HEK293 (cell line): ENCODE measurements at regions not wholly inside any gene's neighbourhood (a gene's known extent, or its start where the extent isn't known, plus 50 kb on each side); places are given as distances from the start of the nearest gene placed in this dataset.

Source experiments
- CTCF ChIA-PET: fragments of 350-600 bp; formaldehyde crosslinking; extraction: SDS; loops from one replicate; lab custom pipeline; 2021; ENCODE audit warnings: antibody characterized with exemption; lab: Yijun Ruan, JAX
- POLR2A ChIA-PET: fragments of 300-600 bp; formaldehyde crosslinking; extraction: SDS; loops from one replicate; lab custom pipeline; 2020; ENCODE audit warnings: antibody characterized with exemption, inconsistent platforms; lab: Yijun Ruan, JAX
- H3K27ac ChIP-seq: fragments of 200-500 bp; sonication (Bioruptor generic); 2 replicates; pipeline ENCODE4 v1.5.1; 2014; ENCODE audit warnings: low read depth, low read length, control low read depth, inconsistent platforms; ENCODE audit errors: extremely low read depth
- H3K36me3 ChIP-seq, 2 experiments: fragments of 200-500 bp in 1 of 2; sonication (Bioruptor generic) in 1 of 2; 1 replicate in 1 of 2; 2 replicates in 1 of 2; pipeline ENCODE4 v1.5.1; 2014 to 2017; ENCODE audit warnings: inconsistent platforms in 2 of 2, low read length in 2 of 2; ENCODE audit not compliant: control insufficient read depth in 2 of 2, insufficient read depth in 1 of 2
- H3K4me1 ChIP-seq: fragments of 200-500 bp; sonication (Bioruptor generic); 2 replicates; pipeline ENCODE4 v1.5.1; 2014; ENCODE audit warnings: mild to moderate bottlenecking, low read length, inconsistent platforms; ENCODE audit not compliant: control insufficient read depth, insufficient read depth
- H3K4me3 ChIP-seq: 2 replicates; pipeline ENCODE4 v1.5.1; 2011; ENCODE audit warnings: low read depth, mild to moderate bottlenecking, control low read depth, low read length, moderate library complexity
- H3K9me3 ChIP-seq: fragments of 200-500 bp; sonication (Bioruptor generic); 2 replicates; pipeline ENCODE4 v1.5.1; 2014; ENCODE audit warnings: low read depth, low read length, inconsistent platforms; ENCODE audit not compliant: control insufficient read depth, insufficient read depth
- INSM2 ChIP-seq: fragments of 450-650 bp; formaldehyde crosslinking; IDR thresholded peaks from 2 replicates; pipeline ENCODE4 v1.5.1; 2016; ENCODE audit warnings: missing biosample characterization, missing genetic modification characterization
- KLF16 ChIP-seq: fragments of 450-650 bp; formaldehyde crosslinking; IDR thresholded peaks from 2 replicates; pipeline ENCODE4 v1.5.1; 2017; ENCODE audit warnings: missing biosample characterization, missing genetic modification characterization
- MYNN ChIP-seq: fragments of 450-650 bp; formaldehyde crosslinking; IDR thresholded peaks from 2 replicates; pipeline ENCODE4 v1.5.1; 2016; ENCODE audit warnings: missing biosample characterization, missing genetic modification characterization, borderline replicate concordance
- RBAK ChIP-seq: fragments of 450-650 bp; formaldehyde crosslinking; IDR thresholded peaks from 2 replicates; pipeline ENCODE4 v1.5.1; 2016; ENCODE audit warnings: missing biosample characterization, missing genetic modification characterization
- ZBTB7A ChIP-seq: fragments of 450-650 bp; formaldehyde crosslinking; IDR thresholded peaks from 2 replicates; pipeline ENCODE4 v1.5.1; 2016; ENCODE audit warnings: low read depth, missing biosample characterization, missing genetic modification characterization
- ZFP69B ChIP-seq: fragments of 450-650 bp; formaldehyde crosslinking; IDR thresholded peaks from 2 replicates; pipeline ENCODE4 v1.5.1; 2016; ENCODE audit warnings: missing biosample characterization, missing genetic modification characterization
- ZNF114 ChIP-seq: fragments of 450-650 bp; formaldehyde crosslinking; IDR thresholded peaks from 2 replicates; pipeline ENCODE4 v1.5.0; 2017; ENCODE audit warnings: missing biosample characterization, missing genetic modification characterization
- ZNF155 ChIP-seq: fragments of 450-650 bp; formaldehyde crosslinking; IDR thresholded peaks from 2 replicates; pipeline ENCODE4 v1.5.1; 2016; ENCODE audit warnings: missing biosample characterization, missing genetic modification characterization
- ZNF211 ChIP-seq: fragments of 450-650 bp; formaldehyde crosslinking; IDR thresholded peaks from 2 replicates; pipeline ENCODE4 v1.5.1; 2016; ENCODE audit warnings: low read depth, missing biosample characterization, missing genetic modification characterization
- ZNF239 ChIP-seq: fragments of 450-650 bp; formaldehyde crosslinking; IDR thresholded peaks from 2 replicates; pipeline ENCODE4 v1.5.1; 2016; ENCODE audit warnings: missing biosample characterization, missing genetic modification characterization
- ZNF514 ChIP-seq: fragments of 450-650 bp; formaldehyde crosslinking; IDR thresholded peaks from 2 replicates; pipeline ENCODE4 v1.5.1; 2016; ENCODE audit warnings: missing biosample characterization, missing genetic modification characterization
- ZNF518A ChIP-seq: fragments of 450-650 bp; formaldehyde crosslinking; conservative IDR thresholded peaks from 2 replicates; pipeline ENCODE4 v1.5.1; 2016; ENCODE audit warnings: low read depth, missing biosample characterization, missing genetic modification characterization
- ZNF521 ChIP-seq: fragments of 450-650 bp; formaldehyde crosslinking; IDR thresholded peaks from 2 replicates; pipeline ENCODE4 v1.5.1; 2017; ENCODE audit warnings: missing biosample characterization, mild to moderate bottlenecking, missing genetic modification characterization
- ZNF529 ChIP-seq: fragments of 450-650 bp; formaldehyde crosslinking; IDR thresholded peaks from 2 replicates; pipeline ENCODE4 v1.5.1; 2017; ENCODE audit warnings: missing genetic modification characterization, missing biosample characterization; ENCODE audit not compliant: insufficient replicate concordance
- ZNF561 ChIP-seq: fragments of 450-650 bp; IDR thresholded peaks from 2 replicates; pipeline ENCODE4 v1.5.1; 2018; ENCODE audit warnings: missing biosample characterization, missing genetic modification characterization, borderline replicate concordance
- ZSCAN18 ChIP-seq: fragments of 450-650 bp; formaldehyde crosslinking; IDR thresholded peaks from 2 replicates; pipeline ENCODE4 v1.5.1; 2016; ENCODE audit warnings: missing biosample characterization, missing genetic modification characterization
- TF ChIP-seq, protein P1 (sequence below): fragments of 450-650 bp; formaldehyde crosslinking; IDR thresholded peaks from 2 replicates; pipeline ENCODE4 v1.5.1; 2016; ENCODE audit warnings: missing biosample characterization, missing genetic modification characterization

GRCh38 chr5:56327809-56328208 is 94.7 kb upstream of the ANKRD55 start:
- Histone ChIP-seq H3K4me1 (no peaks in the 10 kb centered on the region), H3K4me3 (no peak overlapping the region), H3K36me3 (no peaks in the 10 kb centered on the region), H3K9me3 (no peaks in the 10 kb centered on the region), H3K27ac (no peak overlapping the region)
- CTCF ChIA-PET: interaction anchor here (0.5 to 1.7 kb wide), 5 partner anchors 24 to 510 kb away, joined by 3 to 5 read pairs (median 3); no protein-coding TSS in a partner anchor
- TF ChIP-seq ZNF518A (tag by site-specific recombination): no peak
- TF ChIP-seq ZNF211 (tag by site-specific recombination): no peak
- TF ChIP-seq ZNF561: no peak
- TF ChIP-seq ZNF114: no peak
- no peak for TF ChIP-seq RBAK
- TF ChIP-seq ZNF239 (tag by site-specific recombination): no peak
- no peak for TF ChIP-seq ZNF529
- no peak for TF ChIP-seq ZBTB7A (tag by site-specific recombination)
- no peak for TF ChIP-seq ZFP69B (tag by site-specific recombination)
- TF ChIP-seq KLF16: no peak
- TF ChIP-seq, protein P1, sequence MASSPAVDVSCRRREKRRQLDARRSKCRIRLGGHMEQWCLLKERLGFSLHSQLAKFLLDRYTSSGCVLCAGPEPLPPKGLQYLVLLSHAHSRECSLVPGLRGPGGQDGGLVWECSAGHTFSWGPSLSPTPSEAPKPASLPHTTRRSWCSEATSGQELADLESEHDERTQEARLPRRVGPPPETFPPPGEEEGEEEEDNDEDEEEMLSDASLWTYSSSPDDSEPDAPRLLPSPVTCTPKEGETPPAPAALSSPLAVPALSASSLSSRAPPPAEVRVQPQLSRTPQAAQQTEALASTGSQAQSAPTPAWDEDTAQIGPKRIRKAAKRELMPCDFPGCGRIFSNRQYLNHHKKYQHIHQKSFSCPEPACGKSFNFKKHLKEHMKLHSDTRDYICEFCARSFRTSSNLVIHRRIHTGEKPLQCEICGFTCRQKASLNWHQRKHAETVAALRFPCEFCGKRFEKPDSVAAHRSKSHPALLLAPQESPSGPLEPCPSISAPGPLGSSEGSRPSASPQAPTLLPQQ (tag by site-specific recombination): no peak
- no peak for TF ChIP-seq ZSCAN18 (tag by site-specific recombination)
- no peak for TF ChIP-seq ZNF521 (tag by site-specific recombination)
- POLR2A ChIA-PET: no interaction called here

DNA sequence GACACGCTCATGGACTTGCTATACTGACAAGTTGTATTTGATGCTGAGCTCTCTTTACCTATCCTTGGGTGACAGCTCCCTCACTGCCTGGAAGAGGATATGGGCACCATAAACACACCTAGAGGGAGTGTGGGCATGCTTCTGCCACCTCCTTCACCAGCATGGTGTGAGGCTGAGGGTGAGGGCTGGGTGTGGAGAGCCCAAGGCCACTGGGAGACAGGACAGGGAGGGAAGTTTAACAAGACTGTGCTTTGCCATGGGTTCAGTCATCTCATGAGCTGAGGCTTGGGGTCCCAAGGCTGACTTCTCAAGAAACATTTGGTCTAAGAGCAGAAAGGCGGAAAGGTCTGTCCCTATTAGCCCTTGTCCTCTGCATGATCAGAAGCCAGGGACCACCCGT is 93.6 kb upstream of the ANKRD55 start:
- ChIA-PET CTCF (interaction anchor here (0.8 to 1.6 kb wide), 2 partner anchors 16 to 56 kb away, joined by 3 to 8 read pairs; no protein-coding TSS in a partner anchor), POLR2A (no interaction called here)
- H3K4me3 ChIP-seq: no peak overlapping the region
- H3K9me3 ChIP-seq: no peaks in the 10 kb centered on the region
- H3K36me3 ChIP-seq: no peaks in the 10 kb centered on the region
- H3K27ac ChIP-seq: no peak overlapping the region
- H3K4me1 ChIP-seq: no peaks in the 10 kb centered on the region
- TF ChIP-seq ZNF514: no peak
- TF ChIP-seq MYNN (tag by site-specific recombination): no peak
- TF ChIP-seq ZNF155 (tag by site-specific recombination): no peak
- no peak for TF ChIP-seq INSM2 (tag by site-specific recombination)
